ENCODE measurements at regions not wholly inside any gene's neighbourhood (a gene's known extent, or its start where the extent isn't known, plus 50 kb on each side); places are given as distances from the start of the nearest gene placed in this dataset.

GRCh38 chr17:77843896-77844295 lies 114.6 kb upstream of the TNRC6C start:
- Histone ChIP-seq H3K27ac (ENCODE audit: insufficient read depth, low read length) (no peak overlapping the region), H3K4me2 (ENCODE audit: extremely low read depth, insufficient read depth, low read length) (no peak overlapping the region), H3K27me3 (ENCODE audit: control insufficient read depth, insufficient read depth, low read length) (no peaks in the 10 kb centered on the region), H3K9me3 (ENCODE audit: control insufficient read depth, insufficient read depth, low read depth, low read length) (no peaks in the 10 kb centered on the region), H3K79me2 (ENCODE audit: control insufficient read depth, insufficient read depth, low read length) (no peaks in the 10 kb centered on the region), H3K36me3 (ENCODE audit: control insufficient read depth, insufficient read depth, low read length) (no peaks in the 10 kb centered on the region), H2AFZ (ENCODE audit: low read length) (no peak overlapping the region), H3K4me1 (ENCODE audit: control insufficient read depth, extremely low read depth, insufficient read depth, low read length) (no peaks in the 10 kb centered on the region), H3K9ac (ENCODE audit: insufficient read depth, low read length) (no peak overlapping the region), H4K20me1 (ENCODE audit: control insufficient read depth, extremely low read depth, insufficient read depth, low read length) (no peaks in the 10 kb centered on the region), H3K4me3 (replicated peaks in 1 of 4; ENCODE audit: control extremely low read depth in 1 of 4, insufficient read depth in 1 of 4, low read depth in 3 of 4, low read length in 4 of 4) (no peak overlapping the region)
- DNase-seq (ENCODE audit: low read depth in 2 of 2): peak in 1 of 2 donors; percentile 29
- TF ChIP-seq, protein P1, sequence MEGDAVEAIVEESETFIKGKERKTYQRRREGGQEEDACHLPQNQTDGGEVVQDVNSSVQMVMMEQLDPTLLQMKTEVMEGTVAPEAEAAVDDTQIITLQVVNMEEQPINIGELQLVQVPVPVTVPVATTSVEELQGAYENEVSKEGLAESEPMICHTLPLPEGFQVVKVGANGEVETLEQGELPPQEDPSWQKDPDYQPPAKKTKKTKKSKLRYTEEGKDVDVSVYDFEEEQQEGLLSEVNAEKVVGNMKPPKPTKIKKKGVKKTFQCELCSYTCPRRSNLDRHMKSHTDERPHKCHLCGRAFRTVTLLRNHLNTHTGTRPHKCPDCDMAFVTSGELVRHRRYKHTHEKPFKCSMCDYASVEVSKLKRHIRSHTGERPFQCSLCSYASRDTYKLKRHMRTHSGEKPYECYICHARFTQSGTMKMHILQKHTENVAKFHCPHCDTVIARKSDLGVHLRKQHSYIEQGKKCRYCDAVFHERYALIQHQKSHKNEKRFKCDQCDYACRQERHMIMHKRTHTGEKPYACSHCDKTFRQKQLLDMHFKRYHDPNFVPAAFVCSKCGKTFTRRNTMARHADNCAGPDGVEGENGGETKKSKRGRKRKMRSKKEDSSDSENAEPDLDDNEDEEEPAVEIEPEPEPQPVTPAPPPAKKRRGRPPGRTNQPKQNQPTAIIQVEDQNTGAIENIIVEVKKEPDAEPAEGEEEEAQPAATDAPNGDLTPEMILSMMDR (conservative IDR thresholded peaks at IDR 0.05 in 1 of 2, IDR thresholded peaks at IDR 0.05 in 1 of 2; ENCODE audit: low read depth in 1 of 2, low read length in 2 of 2): no peak
- TF ChIP-seq EZH2 (IDR thresholded peaks at IDR 0.05; ENCODE audit: low read length, missing control alignments): no peak

DNA sequence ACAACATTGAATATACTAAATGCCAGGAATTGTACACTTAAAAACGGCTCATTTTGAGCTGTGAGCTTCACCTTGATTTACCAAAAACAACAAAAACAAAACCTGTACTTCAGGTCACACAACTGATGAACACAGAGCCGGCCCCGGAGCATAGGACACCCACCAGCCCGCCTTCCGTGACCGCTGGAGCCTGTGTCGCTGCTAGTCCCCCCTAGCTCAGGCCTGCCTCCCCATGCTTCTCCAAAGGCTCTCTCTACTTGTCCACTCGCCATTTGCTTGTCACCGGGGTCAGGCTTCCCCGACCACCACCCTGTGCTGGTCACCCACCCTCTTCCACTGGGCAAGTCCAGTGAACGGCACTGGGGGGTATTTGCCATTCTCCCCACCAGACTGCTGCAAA lies 113.8 kb upstream of the TNRC6C start:
- no peak for DNase-seq (ENCODE audit: low read depth in 2 of 2)
- H3K79me2 ChIP-seq (ENCODE audit: control insufficient read depth, insufficient read depth, low read length): no peaks in the 10 kb centered on the region
- H3K4me3 ChIP-seq (replicated peaks in 1 of 4; ENCODE audit: control extremely low read depth in 1 of 4, insufficient read depth in 1 of 4, low read depth in 3 of 4, low read length in 4 of 4): no peak overlapping the region
- no peaks in the 10 kb centered on the region for H4K20me1 ChIP-seq (ENCODE audit: control insufficient read depth, extremely low read depth, insufficient read depth, low read length)
- H3K27me3 ChIP-seq (ENCODE audit: control insufficient read depth, insufficient read depth, low read length): no peaks in the 10 kb centered on the region
- H3K9me3 ChIP-seq (ENCODE audit: control insufficient read depth, insufficient read depth, low read depth, low read length): no peaks in the 10 kb centered on the region
- H3K36me3 ChIP-seq (ENCODE audit: control insufficient read depth, insufficient read depth, low read length): no peaks in the 10 kb centered on the region
- H3K4me2 ChIP-seq (ENCODE audit: extremely low read depth, insufficient read depth, low read length): no peak overlapping the region
- no peak overlapping the region for H3K27ac ChIP-seq (ENCODE audit: insufficient read depth, low read length)
- no peaks in the 10 kb centered on the region for H3K4me1 ChIP-seq (ENCODE audit: control insufficient read depth, extremely low read depth, insufficient read depth, low read length)
- no peak overlapping the region for H3K9ac ChIP-seq (ENCODE audit: insufficient read depth, low read length)
- H2AFZ ChIP-seq (ENCODE audit: low read length): no peak overlapping the region
- no peak for TF ChIP-seq EZH2 (IDR thresholded peaks at IDR 0.05; ENCODE audit: low read length, missing control alignments)
- TF ChIP-seq, protein P1 (conservative IDR thresholded peaks at IDR 0.05 in 1 of 2, IDR thresholded peaks at IDR 0.05 in 1 of 2; ENCODE audit: low read depth in 1 of 2, low read length in 2 of 2): no peak

DNA sequence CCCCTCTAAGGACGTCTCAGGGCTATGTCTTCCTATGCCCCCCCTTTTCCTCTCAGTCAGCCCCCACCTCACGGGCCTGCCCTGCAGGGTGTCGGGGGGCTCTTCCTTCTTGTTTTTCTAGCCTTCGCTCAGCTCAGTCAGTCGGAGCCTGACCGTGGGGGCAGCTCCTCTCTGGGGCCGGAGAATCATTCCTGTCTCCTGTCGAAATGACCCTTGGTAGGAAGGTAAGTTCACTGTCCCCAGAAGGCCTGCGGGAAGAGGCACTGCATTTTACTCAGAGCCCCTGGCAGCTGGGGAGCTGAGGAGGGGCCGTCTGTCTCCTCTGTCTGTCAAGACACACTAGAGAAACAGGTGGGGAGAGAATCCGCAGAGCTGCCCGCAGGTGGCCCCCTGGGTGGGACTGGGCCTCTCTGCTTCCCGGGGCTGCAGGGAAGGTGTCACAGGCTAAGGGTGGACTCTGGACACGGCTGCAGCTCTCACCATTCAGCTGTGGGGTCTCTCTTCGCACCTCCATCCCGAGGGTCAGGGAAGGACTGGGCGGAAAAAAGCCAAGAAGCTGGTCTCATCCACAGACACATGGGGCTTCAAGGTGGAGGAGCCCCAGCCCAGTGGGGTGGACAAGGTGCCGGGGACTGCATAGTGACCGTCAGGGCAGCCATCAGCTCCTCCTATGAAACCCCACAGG lies 112.8 kb upstream of the TNRC6C start:
- Histone ChIP-seq H3K27ac (ENCODE audit: insufficient read depth, low read length) (no peak overlapping the region), H3K9ac (ENCODE audit: insufficient read depth, low read length) (no peak overlapping the region), H4K20me1 (ENCODE audit: control insufficient read depth, extremely low read depth, insufficient read depth, low read length) (no peaks in the 10 kb centered on the region), H3K4me2 (ENCODE audit: extremely low read depth, insufficient read depth, low read length) (no peak overlapping the region), H3K4me3 (replicated peaks in 1 of 4; ENCODE audit: control extremely low read depth in 1 of 4, insufficient read depth in 1 of 4, low read depth in 3 of 4, low read length in 4 of 4) (no peak overlapping the region), H3K9me3 (ENCODE audit: control insufficient read depth, insufficient read depth, low read depth, low read length) (no peaks in the 10 kb centered on the region), H3K79me2 (ENCODE audit: control insufficient read depth, insufficient read depth, low read length) (no peaks in the 10 kb centered on the region), H3K4me1 (ENCODE audit: control insufficient read depth, extremely low read depth, insufficient read depth, low read length) (no peaks in the 10 kb centered on the region), H2AFZ (ENCODE audit: low read length) (no peak overlapping the region), H3K27me3 (ENCODE audit: control insufficient read depth, insufficient read depth, low read length) (no peaks in the 10 kb centered on the region), H3K36me3 (ENCODE audit: control insufficient read depth, insufficient read depth, low read length) (no peaks in the 10 kb centered on the region)
- no peak for DNase-seq (ENCODE audit: low read depth in 2 of 2)
- TF ChIP-seq, protein P1 (conservative IDR thresholded peaks at IDR 0.05 in 1 of 2, IDR thresholded peaks at IDR 0.05 in 1 of 2; ENCODE audit: low read depth in 1 of 2, low read length in 2 of 2): no peak
- TF ChIP-seq EZH2 (IDR thresholded peaks at IDR 0.05; ENCODE audit: low read length, missing control alignments): no peak
